Sigmoid colon (tissue), 6 donors: ENCODE measurements at regions not wholly inside any gene's neighbourhood (a gene's known extent, or its start where the extent isn't known, plus 50 kb on each side); places are given as distances from the start of the nearest gene placed in this dataset.

ENCODE experiments used
- DNase-seq: peaks from one replicate; pipeline ENCODE4 v3.0.0-alpha.2; 2019
- H3K27ac ChIP-seq, 4 donors: fragments of 200-600 bp; sonication (generic); one replicate each; pipeline ENCODE4 v1.5.1; 2016 to 2019; ENCODE audit warnings: mild to moderate bottlenecking in 1 of 4
- H3K27me3 ChIP-seq, 3 donors: fragments of 200-600 bp; sonication (generic); one replicate each; pipeline ENCODE4 v1.5.1; 2019; ENCODE audit warnings: mild to moderate bottlenecking in 1 of 3
- H3K36me3 ChIP-seq, 4 donors: fragments of 200-600 bp; sonication (generic); one replicate each; pipeline ENCODE4 v1.5.1; 2016 to 2019
- H3K4me1 ChIP-seq, 4 donors: fragments of 200-600 bp; sonication (generic); one replicate each; pipeline ENCODE4 v1.5.1; 2017 to 2019
- H3K4me3 ChIP-seq, 4 donors: fragments of 200-600 bp; sonication (generic); one replicate each; pipeline ENCODE4 v1.5.1; 2017 to 2019; ENCODE audit warnings: mild to moderate bottlenecking in 2 of 4, moderate library complexity in 1 of 4
- H3K9me3 ChIP-seq, 4 donors: fragments of 200-600 bp in 3 of 4; sonication (generic) in 3 of 4; one replicate each; pipeline versions ENCODE4 v1.5.1 to v1.6.1; 2013 to 2019
- CTCF ChIP-seq, 4 experiments: fragments of 450-650 bp in 3 of 4; fragments of 200-600 bp in 1 of 4; IDR thresholded peaks; one replicate each; pipeline ENCODE4 v1.5.1; 2016 to 2019; ENCODE audit warnings: antibody characterized with exemption in 4 of 4, mild to moderate bottlenecking in 3 of 4, moderate library complexity in 2 of 4
- EP300 ChIP-seq, 4 donors: sonication (generic); formaldehyde crosslinking; IDR thresholded peaks; one replicate each; pipeline ENCODE4 v1.6.1; 2017; ENCODE audit warnings: antibody characterized with exemption in 4 of 4
- POLR2A ChIP-seq, 2 donors: fragments of 450-650 bp; IDR thresholded peaks; one replicate each; pipeline ENCODE4 v1.6.1; 2016; ENCODE audit warnings: antibody characterized with exemption in 2 of 2, mild to moderate bottlenecking in 2 of 2, moderate library complexity in 2 of 2
- POLR2AphosphoS5 ChIP-seq, 4 donors: sonication (generic); formaldehyde crosslinking; IDR thresholded peaks; one replicate each; pipeline ENCODE4 v1.6.1; 2017; ENCODE audit warnings: antibody characterized with exemption in 4 of 4
- WGBS, 2 donors: extraction: QIAGEN DNeasy Blood & Tissue Kit; methylation state at CpG; one replicate each; pipeline ENCODE4 v1.1.7; 2013; 5-methylcytosine and 5-hydroxymethylcytosine counted together
- intact Hi-C: fragments of 100-400 bp; cut with DNase I; formaldehyde crosslinking; loops from one replicate; pipeline ENCODE4 v1.15.1; 2023
- donor health status: healthy with polysubstance abuse.
- donor health status: healthy.

- H3K27ac ChIP-seq, result no peak overlapping the region
- no peaks in the 10 kb centered on the region for H3K4me1 ChIP-seq
- TF ChIP-seq POLR2AphosphoS5 (IDR thresholded peaks at IDR 0.05), result no peak
- no peak for TF ChIP-seq CTCF (IDR thresholded peaks at IDR 0.05)
- TF ChIP-seq POLR2A (IDR thresholded peaks at IDR 0.05), result no peak
- no peak for TF ChIP-seq EP300 (IDR thresholded peaks at IDR 0.05)
- no peak overlapping the region for H3K4me3 ChIP-seq
- 65 to 73% methylated on average over 3 of the region's 3 CpGs for whole genome bisulfite sequencing, 2 donors
- intact Hi-C loops, result no loop called here
- no peaks in the 10 kb centered on the region for H3K9me3 ChIP-seq
- DNase-seq, result no peak
- H3K27me3 ChIP-seq, result peaks cover 0 to 28% (median 0%) of the 10 kb centered on the region in 3 donors
- no peaks in the 10 kb centered on the region for H3K36me3 ChIP-seq
Measured at GRCh38 chr18:10398571-10398970, 55.9 kb upstream of the APCDD1 start.

- Histone ChIP-seq H3K27me3 (peaks cover 0 to 37% (median 9%) of the 10 kb centered on the region in 3 donors), H3K4me3 (no peak overlapping the region), H3K27ac (no peak overlapping the region), H3K9me3 (no peaks in the 10 kb centered on the region), H3K4me1 (no peaks in the 10 kb centered on the region), H3K36me3 (no peaks in the 10 kb centered on the region)
- intact Hi-C loops, result no loop called here
- DNase-seq, result no peak
- no peak for TF ChIP-seq EP300 (IDR thresholded peaks at IDR 0.05)
- no peak for TF ChIP-seq CTCF (IDR thresholded peaks at IDR 0.05)
- TF ChIP-seq POLR2AphosphoS5 (IDR thresholded peaks at IDR 0.05), result no peak
- TF ChIP-seq POLR2A (IDR thresholded peaks at IDR 0.05), result no peak
- WGBS, 2 donors, result 29 to 74% methylated on average over 5 of the region's 5 CpGs
Measured at GRCh38 chr18:10399465-10399864, 55.0 kb upstream of the APCDD1 start.

- 67 to 79% methylated on average over 11 of the region's 11 CpGs for whole genome bisulfite sequencing, 2 donors
Measured at GRCh38 chr18:10400534-10401307, 53.7 kb upstream of the APCDD1 start.

GRCh38 chr18:10401521-10401920, 52.9 kb upstream of the APCDD1 start:
- 32 to 65% methylated on average over 4 of the region's 5 CpGs for WGBS, 2 donors
- H3K4me3 ChIP-seq, result no peak overlapping the region
- DNase-seq, result no peak
- H3K27me3 ChIP-seq, result peaks cover 0 to 43% (median 11%) of the 10 kb centered on the region in 3 donors
- intact Hi-C loops, result no loop called here
- no peak for TF ChIP-seq CTCF (IDR thresholded peaks at IDR 0.05)
- TF ChIP-seq POLR2AphosphoS5 (IDR thresholded peaks at IDR 0.05), result no peak
- TF ChIP-seq EP300 (IDR thresholded peaks at IDR 0.05), result no peak
- TF ChIP-seq POLR2A (IDR thresholded peaks at IDR 0.05), result no peak
- H3K9me3 ChIP-seq, result no peaks in the 10 kb centered on the region
- H3K4me1 ChIP-seq, result peaks cover 0 to 7% (median 2%) of the 10 kb centered on the region in 4 donors
- H3K27ac ChIP-seq, result no peak overlapping the region
- no peaks in the 10 kb centered on the region for H3K36me3 ChIP-seq

More at GRCh38 chr18:10400534-10401307, 53.7 kb upstream of the APCDD1 start:
- TF ChIP-seq CTCF (IDR thresholded peaks at IDR 0.05), result no peak
- no peak for TF ChIP-seq POLR2A (IDR thresholded peaks at IDR 0.05)
- TF ChIP-seq POLR2AphosphoS5 (IDR thresholded peaks at IDR 0.05), result no peak
- DNase-seq, result no peak
- no peak overlapping the region for H3K4me3 ChIP-seq
- intact Hi-C loops, result no loop called here
- no peak overlapping the region for H3K27ac ChIP-seq
- H3K4me1 ChIP-seq, result no peaks in the 10 kb centered on the region
- no peaks in the 10 kb centered on the region for H3K9me3 ChIP-seq
- H3K27me3 ChIP-seq, result peaks cover 0 to 43% (median 11%) of the 10 kb centered on the region in 3 donors
- no peaks in the 10 kb centered on the region for H3K36me3 ChIP-seq
